ENCODE measurements at regions not wholly inside any gene's neighbourhood (a gene's known extent, or its start where the extent isn't known, plus 50 kb on each side); places are given as distances from the start of the nearest gene placed in this dataset.

GRCh38 chr10:53013201-53013810 is 240.7 kb upstream of the MBL2 start:
- TF ChIP-seq POLR2AphosphoS5 (IDR thresholded peaks at IDR 0.05; ENCODE audit: borderline replicate concordance, low read depth, low read length) (no peak), EZH2 (IDR thresholded peaks at IDR 0.05) (no peak), FOXP2 (optimal IDR thresholded peaks at IDR 0.05; ENCODE audit: control extremely low read depth, extremely low read length, insufficient read depth) (no peak)

Measured in SK-N-MC (cell line).